Esophagus muscularis mucosa (tissue), 4 donors: ENCODE measurements at regions not wholly inside any gene's neighbourhood (a gene's known extent, or its start where the extent isn't known, plus 50 kb on each side); places are given as distances from the start of the nearest gene placed in this dataset.

Source experiments
- DNase-seq: peaks from one replicate; pipeline ENCODE4 v3.0.0-alpha.2; 2017; ENCODE audit errors: extremely low spot score
- H3K27ac ChIP-seq, 4 donors: fragments of 200-600 bp; sonication (generic); replicated peaks in 1 of 4; 1 replicate in 3 of 4; 2 replicates in 1 of 4; pipeline ENCODE4 v1.5.1; 2016 to 2019; ENCODE audit warnings: mild to moderate bottlenecking in 1 of 4
- H3K27me3 ChIP-seq, 4 donors: fragments of 200-600 bp; sonication (generic); one replicate each; pipeline versions ENCODE4 v1.5.1 to v1.6.0; 2016 to 2019
- H3K36me3 ChIP-seq, 4 donors: fragments of 200-600 bp; sonication (generic); one replicate each; pipeline ENCODE4 v1.5.1; 2016 to 2019
- H3K4me1 ChIP-seq, 4 donors: fragments of 200-600 bp; sonication (generic); one replicate each; pipeline ENCODE4 v1.5.1; 2016 to 2019
- H3K4me3 ChIP-seq, 4 donors: fragments of 200-600 bp; sonication (generic); 1 replicate in 2 of 4; 2 replicates in 2 of 4; pipeline ENCODE4 v1.5.1; 2016 to 2019; ENCODE audit warnings: mild to moderate bottlenecking in 4 of 4, moderate library complexity in 1 of 4
- H3K9me3 ChIP-seq, 4 donors: fragments of 200-600 bp; sonication (generic); 1 replicate in 3 of 4; 2 replicates in 1 of 4; pipeline ENCODE4 v1.5.1; 2016 to 2019
- EP300 ChIP-seq: sonication (generic); formaldehyde crosslinking; IDR thresholded peaks from one replicate; pipeline ENCODE4 v1.6.1; 2017; ENCODE audit warnings: antibody characterized with exemption
- POLR2A ChIP-seq: fragments of 450-650 bp; IDR thresholded peaks from one replicate; pipeline ENCODE4 v1.6.1; 2017; ENCODE audit warnings: antibody characterized with exemption, moderate library complexity, mild to moderate bottlenecking, low read depth
- POLR2AphosphoS5 ChIP-seq, 2 donors: sonication (generic); formaldehyde crosslinking; IDR thresholded peaks; one replicate each; pipeline ENCODE4 v1.6.1; 2017; ENCODE audit warnings: antibody characterized with exemption in 2 of 2
- WGBS: methylation state at CpG from one replicate; pipeline ENCODE4 v1.1.5; 2018; 5-methylcytosine and 5-hydroxymethylcytosine counted together
- intact Hi-C: fragments of 100-400 bp; cut with DNase I; formaldehyde crosslinking; loops from one replicate; pipeline ENCODE4 v1.15.1; 2023
- TF ChIP-seq, protein P1 (sequence below), 3 experiments: fragments of 200-600 bp in 2 of 3; fragments of 450-650 bp in 1 of 3; sonication (generic) in 2 of 3; IDR thresholded peaks; one replicate each; pipeline ENCODE4 v1.5.1; 2017 to 2019; ENCODE audit warnings: antibody characterized with exemption in 3 of 3, mild to moderate bottlenecking in 2 of 3, moderate library complexity in 1 of 3

DNA sequence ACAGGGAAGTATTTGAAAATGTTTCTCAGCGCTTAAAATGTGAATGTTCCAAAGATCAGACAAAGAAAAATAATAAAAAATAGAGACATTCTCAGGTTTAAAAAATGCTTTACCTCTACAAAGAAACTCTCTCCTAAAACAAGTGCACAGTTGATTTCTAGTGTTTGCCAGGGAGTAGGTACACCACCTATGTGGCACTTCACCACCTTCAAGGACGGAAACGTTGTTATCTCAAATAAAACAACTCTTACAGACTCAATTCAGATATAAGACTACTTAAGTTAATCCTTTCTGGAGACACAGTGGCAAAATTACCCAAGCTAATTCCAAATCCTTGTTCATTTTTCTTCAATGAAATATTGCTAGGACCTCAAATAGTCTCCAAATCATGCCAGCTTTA, 286.4 kb upstream of the ISL1 start:
- Histone ChIP-seq H3K9me3 (no peaks in the 10 kb centered on the region), H3K27ac (no peak overlapping the region), H3K27me3 (no peaks in the 10 kb centered on the region), H3K36me3 (no peaks in the 10 kb centered on the region), H3K4me1 (no peaks in the 10 kb centered on the region), H3K4me3 (no peak overlapping the region)
- DNase-seq = no peak
- 71% methylated on average over 3 of the region's 3 CpGs for WGBS
- TF ChIP-seq, protein P1, sequence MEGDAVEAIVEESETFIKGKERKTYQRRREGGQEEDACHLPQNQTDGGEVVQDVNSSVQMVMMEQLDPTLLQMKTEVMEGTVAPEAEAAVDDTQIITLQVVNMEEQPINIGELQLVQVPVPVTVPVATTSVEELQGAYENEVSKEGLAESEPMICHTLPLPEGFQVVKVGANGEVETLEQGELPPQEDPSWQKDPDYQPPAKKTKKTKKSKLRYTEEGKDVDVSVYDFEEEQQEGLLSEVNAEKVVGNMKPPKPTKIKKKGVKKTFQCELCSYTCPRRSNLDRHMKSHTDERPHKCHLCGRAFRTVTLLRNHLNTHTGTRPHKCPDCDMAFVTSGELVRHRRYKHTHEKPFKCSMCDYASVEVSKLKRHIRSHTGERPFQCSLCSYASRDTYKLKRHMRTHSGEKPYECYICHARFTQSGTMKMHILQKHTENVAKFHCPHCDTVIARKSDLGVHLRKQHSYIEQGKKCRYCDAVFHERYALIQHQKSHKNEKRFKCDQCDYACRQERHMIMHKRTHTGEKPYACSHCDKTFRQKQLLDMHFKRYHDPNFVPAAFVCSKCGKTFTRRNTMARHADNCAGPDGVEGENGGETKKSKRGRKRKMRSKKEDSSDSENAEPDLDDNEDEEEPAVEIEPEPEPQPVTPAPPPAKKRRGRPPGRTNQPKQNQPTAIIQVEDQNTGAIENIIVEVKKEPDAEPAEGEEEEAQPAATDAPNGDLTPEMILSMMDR (IDR thresholded peaks at IDR 0.05) = no peak
- TF ChIP-seq POLR2A (no peak), POLR2AphosphoS5 (IDR thresholded peaks at IDR 0.05) (no peak), EP300 (no peak)
- intact Hi-C loops = no loop called here

GRCh38 chr5:51099173-51099853, 283.9 kb upstream of the ISL1 start:
- H3K9me3 ChIP-seq = no peaks in the 10 kb centered on the region
- H3K4me3 ChIP-seq = no peak overlapping the region
- no peaks in the 10 kb centered on the region for H3K27me3 ChIP-seq
- no peak for TF ChIP-seq POLR2AphosphoS5 (IDR thresholded peaks at IDR 0.05)
- intact Hi-C loops = no loop called here
- no peak for DNase-seq
- no peak overlapping the region for H3K27ac ChIP-seq
- H3K4me1 ChIP-seq = no peaks in the 10 kb centered on the region
- WGBS = 81% methylated on average over 6 of the region's 6 CpGs
- H3K36me3 ChIP-seq = no peaks in the 10 kb centered on the region

DNA sequence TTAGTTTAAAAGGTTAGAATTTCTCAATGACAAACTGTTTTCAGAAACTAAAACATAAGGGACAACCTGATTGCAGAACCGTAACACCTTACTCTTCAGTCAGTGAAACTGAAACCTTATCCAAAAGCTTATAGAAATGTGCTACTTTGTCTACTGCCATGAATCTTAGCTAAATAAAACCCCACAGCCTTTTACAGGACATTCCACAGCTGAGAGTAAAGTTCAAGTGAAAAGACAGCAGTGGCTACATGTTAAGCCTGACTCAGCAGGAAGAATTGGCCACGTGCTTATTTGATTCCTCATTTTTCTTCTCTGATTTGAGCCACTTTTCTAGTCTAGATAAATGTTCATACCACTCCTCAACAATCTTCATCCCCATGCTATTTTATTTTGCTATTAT, 278.7 kb upstream of the ISL1 start:
- no peak for DNase-seq
- H3K4me3 ChIP-seq = no peak overlapping the region
- no peak overlapping the region for H3K27ac ChIP-seq
- TF ChIP-seq POLR2AphosphoS5 (IDR thresholded peaks at IDR 0.05) (no peak), POLR2A (no peak), EP300 (no peak)
- TF ChIP-seq, protein P1 (IDR thresholded peaks at IDR 0.05) = no peak
- H3K27me3 ChIP-seq = no peaks in the 10 kb centered on the region
- intact Hi-C loops = no loop called here
- H3K4me1 ChIP-seq = no peaks in the 10 kb centered on the region
- no peaks in the 10 kb centered on the region for H3K36me3 ChIP-seq
- 54% methylated on average over 2 of the region's 2 CpGs for WGBS
- no peaks in the 10 kb centered on the region for H3K9me3 ChIP-seq

GRCh38 chr5:51109786-51110410, 273.4 kb upstream of the ISL1 start:
- no peak for TF ChIP-seq POLR2A
- TF ChIP-seq EP300 = no peak
- no peak for TF ChIP-seq POLR2AphosphoS5 (IDR thresholded peaks at IDR 0.05)
- TF ChIP-seq, protein P1 (IDR thresholded peaks at IDR 0.05) = no peak
- 66% methylated on average over 3 of the region's 3 CpGs for WGBS
- Histone ChIP-seq H3K4me3 (no peak overlapping the region), H3K36me3 (no peaks in the 10 kb centered on the region), H3K27ac (no peak overlapping the region), H3K4me1 (no peaks in the 10 kb centered on the region), H3K9me3 (no peaks in the 10 kb centered on the region), H3K27me3 (no peaks in the 10 kb centered on the region)
- DNase-seq = no peak
- intact Hi-C loops = no loop called here

DNA sequence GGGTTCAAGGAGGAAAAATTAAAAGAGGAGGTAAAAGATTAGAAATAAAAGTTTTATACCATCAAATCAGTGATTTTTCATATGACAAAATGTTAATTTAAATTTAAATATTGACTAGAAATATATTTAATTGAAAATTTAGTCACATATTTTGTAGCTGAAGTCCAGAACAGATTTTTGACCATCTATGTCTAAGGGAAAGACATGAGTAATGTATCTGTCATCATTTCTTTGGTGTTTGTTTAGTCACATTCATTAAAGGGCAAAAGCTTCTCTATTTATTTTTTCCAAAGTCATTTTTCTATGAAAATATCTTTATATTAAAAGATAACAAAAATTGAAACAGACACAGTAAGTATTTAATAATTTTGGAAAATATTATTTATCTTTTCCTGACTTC, 252.0 kb upstream of the ISL1 start:
- no peak for DNase-seq
- Histone ChIP-seq H3K4me1 (no peaks in the 10 kb centered on the region), H3K27me3 (no peaks in the 10 kb centered on the region), H3K27ac (no peak overlapping the region), H3K36me3 (no peaks in the 10 kb centered on the region), H3K4me3 (no peak overlapping the region), H3K9me3 (no peaks in the 10 kb centered on the region)
- intact Hi-C loops = no loop called here
- TF ChIP-seq, protein P1 (IDR thresholded peaks at IDR 0.05) = no peak
- TF ChIP-seq POLR2AphosphoS5 (IDR thresholded peaks at IDR 0.05) = no peak
- TF ChIP-seq POLR2A = no peak
- no peak for TF ChIP-seq EP300
